ENCODE measurements at regions not wholly inside any gene's neighbourhood (a gene's known extent, or its start where the extent isn't known, plus 50 kb on each side); places are given as distances from the start of the nearest gene placed in this dataset.

GRCh38 chr13:79972066-79972569 is 368.8 kb downstream of the SPRY2 start:
- no peaks in the 10 kb centered on the region for H3K36me3 ChIP-seq
- H3K4me1 ChIP-seq = no peaks in the 10 kb centered on the region
- no peaks in the 10 kb centered on the region for H3K27me3 ChIP-seq
- no peak for TF ChIP-seq CTCF (IDR thresholded peaks at IDR 0.05; ENCODE audit: low read depth, low read length)
- no peaks in the 10 kb centered on the region for H3K9me3 ChIP-seq
- no peak overlapping the region for H3K4me3 ChIP-seq (ENCODE audit: low read depth, low read length)
- no peak for DNase-seq

- no peaks in the 10 kb centered on the region for H3K36me3 ChIP-seq
- H3K4me3 ChIP-seq (ENCODE audit: low read depth, low read length) = no peak overlapping the region
- no peak for TF ChIP-seq CTCF (IDR thresholded peaks at IDR 0.05; ENCODE audit: low read depth, low read length)
- peaks cover 5% of the 10 kb centered on the region; the same call in 1 of the 2 replicates for H3K4me1 ChIP-seq
- H3K27me3 ChIP-seq = no peaks in the 10 kb centered on the region
- no peaks in the 10 kb centered on the region for H3K9me3 ChIP-seq
- no peak for DNase-seq
Measured at GRCh38 chr13:79966493-79966895, 374.4 kb downstream of the SPRY2 start.

GRCh38 chr13:79966059-79966458 is 374.9 kb downstream of the SPRY2 start:
- no peak for DNase-seq
- H3K9me3 ChIP-seq = no peaks in the 10 kb centered on the region
- no peaks in the 10 kb centered on the region for H3K27me3 ChIP-seq
- H3K4me3 ChIP-seq (ENCODE audit: low read depth, low read length) = no peak overlapping the region
- peaks cover 5% of the 10 kb centered on the region; the same call in 1 of the 2 replicates for H3K4me1 ChIP-seq
- H3K36me3 ChIP-seq = no peaks in the 10 kb centered on the region
- no peak for TF ChIP-seq CTCF (IDR thresholded peaks at IDR 0.05; ENCODE audit: low read depth, low read length)

- no peaks in the 10 kb centered on the region for H3K27me3 ChIP-seq
- TF ChIP-seq CTCF (IDR thresholded peaks at IDR 0.05; ENCODE audit: low read depth, low read length) = no peak
- no peak for DNase-seq
- H3K36me3 ChIP-seq = no peaks in the 10 kb centered on the region
- no peaks in the 10 kb centered on the region for H3K4me1 ChIP-seq
- H3K9me3 ChIP-seq = no peaks in the 10 kb centered on the region
- H3K4me3 ChIP-seq (ENCODE audit: low read depth, low read length) = no peak overlapping the region
Measured at GRCh38 chr13:79946556-79946955, 394.4 kb downstream of the SPRY2 start.

GRCh38 chr13:79943346-79944023 is 397.4 kb downstream of the SPRY2 start:
- no peaks in the 10 kb centered on the region for H3K36me3 ChIP-seq
- no peaks in the 10 kb centered on the region for H3K27me3 ChIP-seq
- H3K4me3 ChIP-seq (ENCODE audit: low read depth, low read length) = no peak overlapping the region
- DNase-seq = no peak
- H3K9me3 ChIP-seq = no peaks in the 10 kb centered on the region
- TF ChIP-seq CTCF (IDR thresholded peaks at IDR 0.05; ENCODE audit: low read depth, low read length) = no peak
- no peaks in the 10 kb centered on the region for H3K4me1 ChIP-seq

GRCh38 chr13:79941752-79942151 is 399.2 kb downstream of the SPRY2 start:
- no peaks in the 10 kb centered on the region for H3K9me3 ChIP-seq
- no peaks in the 10 kb centered on the region for H3K27me3 ChIP-seq
- H3K36me3 ChIP-seq = no peaks in the 10 kb centered on the region
- TF ChIP-seq CTCF (IDR thresholded peaks at IDR 0.05; ENCODE audit: low read depth, low read length) = no peak
- DNase-seq = no peak
- H3K4me3 ChIP-seq (ENCODE audit: low read depth, low read length) = no peak overlapping the region
- H3K4me1 ChIP-seq = peaks cover under 1% of the 10 kb centered on the region; the same call in 1 of the 2 replicates

Measured in BE2C (cell line).